OCI-LY3 (cell line): ENCODE measurements at regions not wholly inside any gene's neighbourhood (a gene's known extent, or its start where the extent isn't known, plus 50 kb on each side); places are given as distances from the start of the nearest gene placed in this dataset.

Source experiments
- H2AFZ ChIP-seq: fragments of 200-600, 300-600 bp; shearing (Covaris generic); 2 replicates; pipeline ENCODE4 v1.6.0; 2014; ENCODE audit warnings: antibody characterized with exemption, low read depth, low read length
- H3K27ac ChIP-seq: fragments of 200-600, 300-600 bp; sonication (generic); 2 replicates; pipeline ENCODE4 v1.5.1; 2014; ENCODE audit warnings: mild to moderate bottlenecking, low read length, moderate library complexity, mixed read lengths
- H3K27me3 ChIP-seq: fragments of 200-600, 300-600 bp; sonication (generic); 2 replicates; pipeline ENCODE4 v1.6.1; 2014; ENCODE audit warnings: low read depth, low read length, mixed read lengths
- H3K36me3 ChIP-seq: fragments of 200-600, 300-600 bp; sonication (generic); replicated peaks from 2 replicates; pipeline ENCODE3; 2014; ENCODE audit warnings: low read depth, low read length, mixed read lengths
- H3K4me1 ChIP-seq: fragments of 300-600, 200-600 bp; sonication (generic); 2 replicates; pipeline ENCODE4 v1.6.1; 2014; ENCODE audit warnings: low read length, mixed read lengths
- H3K4me2 ChIP-seq: fragments of 200-600, 300-600 bp; sonication (generic); 2 replicates; pipeline ENCODE4 v1.6.1; 2014; ENCODE audit warnings: low read length, mixed read lengths
- H3K4me3 ChIP-seq: fragments of 300-600, 200-600 bp; sonication (generic); 2 replicates; pipeline ENCODE4 v1.5.1; 2014; ENCODE audit warnings: antibody characterized with exemption, mild to moderate bottlenecking, low read length, moderate library complexity
- H3K79me2 ChIP-seq: fragments of 300-600, 200-600 bp; shearing (Covaris generic); 2 replicates; pipeline ENCODE4 v1.6.1; 2014; ENCODE audit warnings: mild to moderate bottlenecking, low read length, mixed read lengths
- H3K9ac ChIP-seq: fragments of 300-600, 200-600 bp; shearing (Covaris generic); 2 replicates; pipeline ENCODE4 v1.6.0; 2014; ENCODE audit warnings: mild to moderate bottlenecking, low read length, moderate library complexity
- H3K9me3 ChIP-seq: fragments of 200-600, 300-600 bp; shearing (Covaris generic); 2 replicates; pipeline ENCODE4 v1.6.1; 2014; ENCODE audit warnings: low read length, mixed read lengths; ENCODE audit not compliant: insufficient read depth
- H4K20me1 ChIP-seq: fragments of 200-600, 300-600 bp; sonication (generic); 2 replicates; pipeline ENCODE4 v1.6.1; 2016; ENCODE audit warnings: low read length, mixed read lengths; ENCODE audit not compliant: insufficient read depth
- EZH2phosphoT487 ChIP-seq: fragments of 200-600 bp; shearing (Covaris generic); IDR thresholded peaks from 2 replicates; pipeline ENCODE4 v1.6.1; 2018; ENCODE audit warnings: antibody characterized with exemption, mixed run types, low read depth
- TF ChIP-seq, protein P1 (sequence below): fragments of 200-600, 300-600 bp; sonication (generic); IDR thresholded peaks from 2 replicates; pipeline ENCODE4 v1.5.1; 2014; ENCODE audit warnings: antibody characterized with exemption, low read length, low read depth

- Histone ChIP-seq H3K4me2 (no peak overlapping the region), H3K79me2 (no peaks in the 10 kb centered on the region), H3K9me3 (no peaks in the 10 kb centered on the region), H3K27ac (no peak overlapping the region), H3K36me3 (no peaks in the 10 kb centered on the region), H4K20me1 (no peaks in the 10 kb centered on the region), H3K9ac (no peak overlapping the region), H3K4me1 (no peaks in the 10 kb centered on the region), H2AFZ (no peak overlapping the region), H3K27me3 (no peaks in the 10 kb centered on the region), H3K4me3 (no peak overlapping the region)
- no peak for TF ChIP-seq EZH2phosphoT487
- TF ChIP-seq, protein P1, sequence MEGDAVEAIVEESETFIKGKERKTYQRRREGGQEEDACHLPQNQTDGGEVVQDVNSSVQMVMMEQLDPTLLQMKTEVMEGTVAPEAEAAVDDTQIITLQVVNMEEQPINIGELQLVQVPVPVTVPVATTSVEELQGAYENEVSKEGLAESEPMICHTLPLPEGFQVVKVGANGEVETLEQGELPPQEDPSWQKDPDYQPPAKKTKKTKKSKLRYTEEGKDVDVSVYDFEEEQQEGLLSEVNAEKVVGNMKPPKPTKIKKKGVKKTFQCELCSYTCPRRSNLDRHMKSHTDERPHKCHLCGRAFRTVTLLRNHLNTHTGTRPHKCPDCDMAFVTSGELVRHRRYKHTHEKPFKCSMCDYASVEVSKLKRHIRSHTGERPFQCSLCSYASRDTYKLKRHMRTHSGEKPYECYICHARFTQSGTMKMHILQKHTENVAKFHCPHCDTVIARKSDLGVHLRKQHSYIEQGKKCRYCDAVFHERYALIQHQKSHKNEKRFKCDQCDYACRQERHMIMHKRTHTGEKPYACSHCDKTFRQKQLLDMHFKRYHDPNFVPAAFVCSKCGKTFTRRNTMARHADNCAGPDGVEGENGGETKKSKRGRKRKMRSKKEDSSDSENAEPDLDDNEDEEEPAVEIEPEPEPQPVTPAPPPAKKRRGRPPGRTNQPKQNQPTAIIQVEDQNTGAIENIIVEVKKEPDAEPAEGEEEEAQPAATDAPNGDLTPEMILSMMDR, result no peak
These were observed 154.2 kb upstream of the CNTNAP5 start for GRCh38 chr2:123870881-123871276.

GRCh38 chr2:123890148-123890547 is 134.9 kb upstream of the CNTNAP5 start:
- no peak for TF ChIP-seq EZH2phosphoT487
- H3K9ac ChIP-seq, result no peak overlapping the region

DNA sequence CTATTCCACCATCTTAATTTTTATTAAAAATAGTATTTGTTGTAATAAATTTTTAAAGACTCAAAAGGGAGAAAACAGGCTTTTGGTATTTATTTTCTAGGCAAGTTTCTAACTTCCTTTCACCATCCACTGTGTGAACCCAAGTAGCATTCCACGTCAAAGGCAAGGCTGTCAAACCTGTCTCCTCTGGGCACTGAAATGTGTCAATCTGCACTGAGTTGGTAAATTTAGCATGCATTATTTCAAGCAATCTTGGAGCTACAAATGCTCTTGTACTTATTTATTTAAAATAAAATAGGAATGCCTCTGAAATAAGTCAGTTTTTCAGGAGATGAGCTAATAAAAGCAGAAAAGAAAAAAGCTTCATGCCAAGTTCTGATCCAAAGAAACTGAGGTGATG is 130.9 kb upstream of the CNTNAP5 start:
- Histone ChIP-seq H2AFZ (no peak overlapping the region), H3K9ac (no peak overlapping the region), H3K27ac (no peak overlapping the region), H3K9me3 (no peaks in the 10 kb centered on the region), H3K4me1 (no peaks in the 10 kb centered on the region), H3K27me3 (no peaks in the 10 kb centered on the region), H3K36me3 (no peaks in the 10 kb centered on the region), H4K20me1 (no peaks in the 10 kb centered on the region), H3K4me2 (no peak overlapping the region), H3K4me3 (no peak overlapping the region), H3K79me2 (no peaks in the 10 kb centered on the region)
- TF ChIP-seq, protein P1, result no peak
- TF ChIP-seq EZH2phosphoT487, result no peak

More at GRCh38 chr2:123890148-123890547, 134.9 kb upstream of the CNTNAP5 start:
- no peaks in the 10 kb centered on the region for H3K36me3 ChIP-seq
- no peak overlapping the region for H3K4me3 ChIP-seq
- no peak overlapping the region for H3K27ac ChIP-seq
- H3K27me3 ChIP-seq, result no peaks in the 10 kb centered on the region
- no peaks in the 10 kb centered on the region for H4K20me1 ChIP-seq
- H2AFZ ChIP-seq, result no peak overlapping the region
- H3K4me1 ChIP-seq, result no peaks in the 10 kb centered on the region
- no peaks in the 10 kb centered on the region for H3K79me2 ChIP-seq
- H3K4me2 ChIP-seq, result no peak overlapping the region
- H3K9me3 ChIP-seq, result no peaks in the 10 kb centered on the region

GRCh38 chr2:123895651-123896050 is 129.4 kb upstream of the CNTNAP5 start:
- H3K4me3 ChIP-seq, result no peak overlapping the region
- H2AFZ ChIP-seq, result no peak overlapping the region
- H3K79me2 ChIP-seq, result no peaks in the 10 kb centered on the region
- H3K4me1 ChIP-seq, result no peaks in the 10 kb centered on the region
- no peaks in the 10 kb centered on the region for H3K36me3 ChIP-seq
- H3K4me2 ChIP-seq, result no peak overlapping the region
- H3K9me3 ChIP-seq, result no peaks in the 10 kb centered on the region
- no peak overlapping the region for H3K9ac ChIP-seq
- TF ChIP-seq EZH2phosphoT487, result no peak
- TF ChIP-seq, protein P1, result no peak
- no peaks in the 10 kb centered on the region for H4K20me1 ChIP-seq
- H3K27ac ChIP-seq, result no peak overlapping the region
- H3K27me3 ChIP-seq, result no peaks in the 10 kb centered on the region

GRCh38 chr2:123901256-123901655 is 123.8 kb upstream of the CNTNAP5 start:
- Histone ChIP-seq H4K20me1 (no peaks in the 10 kb centered on the region), H2AFZ (no peak overlapping the region), H3K9me3 (peaks cover 7% of the 10 kb centered on the region; the same call in 1 of the 2 replicates), H3K9ac (no peak overlapping the region), H3K27ac (no peak overlapping the region), H3K36me3 (no peaks in the 10 kb centered on the region), H3K27me3 (no peaks in the 10 kb centered on the region), H3K4me1 (no peaks in the 10 kb centered on the region), H3K4me2 (no peak overlapping the region), H3K4me3 (no peak overlapping the region), H3K79me2 (no peaks in the 10 kb centered on the region)
- TF ChIP-seq EZH2phosphoT487, result no peak
- TF ChIP-seq, protein P1, result no peak
